WTC11 (cell line): ENCODE measurements at regions not wholly inside any gene's neighbourhood (a gene's known extent, or its start where the extent isn't known, plus 50 kb on each side); places are given as distances from the start of the nearest gene placed in this dataset.

Source experiments
- CREB1 ChIP-seq: sonication (generic); formaldehyde crosslinking; IDR thresholded peaks from 2 replicates; pipeline ENCODE4 v1.8.0; 2023; ENCODE audit warnings: mild to moderate bottlenecking, missing genetic modification reagents
- ELF4 ChIP-seq: sonication (generic); formaldehyde crosslinking; IDR thresholded peaks from 2 replicates; pipeline ENCODE4 v1.8.1; 2022; ENCODE audit warnings: low read depth, mild to moderate bottlenecking, moderate library complexity, missing genetic modification reagents
- FOXP1 ChIP-seq: sonication (generic); formaldehyde crosslinking; IDR thresholded peaks from 2 replicates; pipeline ENCODE4 v1.8.0; 2022; ENCODE audit warnings: missing genetic modification reagents, mild to moderate bottlenecking, moderate library complexity, borderline replicate concordance
- PRRX2 ChIP-seq: fragments of 250-450 bp; sonication (Bioruptor Pico); IDR thresholded peaks from 2 replicates; pipeline ENCODE4 v1.8.0; 2021; ENCODE audit warnings: mild to moderate bottlenecking
- ZBTB21 ChIP-seq: sonication (generic); formaldehyde crosslinking; IDR thresholded peaks from 2 replicates; pipeline ENCODE4 v1.8.1; 2023; ENCODE audit warnings: mild to moderate bottlenecking, missing genetic modification reagents, borderline replicate concordance
- TF ChIP-seq, protein P1 (sequence below): fragments of 200-600 bp; IDR thresholded peaks from 2 replicates; pipeline ENCODE4 v1.8.0; 2022; ENCODE audit warnings: antibody characterized with exemption
- TF ChIP-seq, protein P2 (sequence below): sonication (generic); formaldehyde crosslinking; IDR thresholded peaks from 2 replicates; pipeline ENCODE4 v1.8.1; 2023; ENCODE audit warnings: mild to moderate bottlenecking, missing genetic modification reagents
- TF ChIP-seq, protein P3 (sequence below): sonication (generic); formaldehyde crosslinking; IDR thresholded peaks from 2 replicates; pipeline ENCODE4 v1.8.1; 2023; ENCODE audit warnings: mild to moderate bottlenecking, missing genetic modification reagents

DNA sequence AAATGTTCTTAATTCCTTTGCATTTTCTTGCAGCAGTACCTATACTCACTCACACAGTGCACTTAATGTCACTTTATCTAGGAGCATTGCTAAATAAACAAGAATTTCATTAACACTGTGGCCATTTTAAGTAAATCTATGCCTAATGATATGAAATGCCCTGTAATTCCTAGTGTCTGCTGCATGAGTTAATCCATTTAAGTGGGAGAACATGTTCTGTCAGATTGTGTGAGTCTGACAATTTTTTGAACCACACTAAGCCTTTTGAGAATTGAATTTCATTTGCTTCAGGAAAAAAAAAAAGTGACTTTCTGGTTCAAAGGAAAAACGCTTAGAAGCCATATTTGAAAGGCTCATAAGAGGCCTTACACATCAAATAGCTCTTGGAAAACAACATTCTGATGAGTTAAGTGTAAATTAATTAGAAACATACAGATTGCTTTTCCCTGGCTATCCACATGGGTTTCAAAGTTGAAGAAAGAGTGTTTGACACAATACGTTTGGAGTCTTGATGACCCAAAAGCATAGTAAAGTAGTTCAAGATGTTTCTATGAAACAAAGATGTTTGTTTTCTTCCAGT lies 446.7 kb upstream of the GRAMD2B start:
- no peak for TF ChIP-seq ZBTB21 (CRISPR knock-in tag)
- TF ChIP-seq, protein P1, sequence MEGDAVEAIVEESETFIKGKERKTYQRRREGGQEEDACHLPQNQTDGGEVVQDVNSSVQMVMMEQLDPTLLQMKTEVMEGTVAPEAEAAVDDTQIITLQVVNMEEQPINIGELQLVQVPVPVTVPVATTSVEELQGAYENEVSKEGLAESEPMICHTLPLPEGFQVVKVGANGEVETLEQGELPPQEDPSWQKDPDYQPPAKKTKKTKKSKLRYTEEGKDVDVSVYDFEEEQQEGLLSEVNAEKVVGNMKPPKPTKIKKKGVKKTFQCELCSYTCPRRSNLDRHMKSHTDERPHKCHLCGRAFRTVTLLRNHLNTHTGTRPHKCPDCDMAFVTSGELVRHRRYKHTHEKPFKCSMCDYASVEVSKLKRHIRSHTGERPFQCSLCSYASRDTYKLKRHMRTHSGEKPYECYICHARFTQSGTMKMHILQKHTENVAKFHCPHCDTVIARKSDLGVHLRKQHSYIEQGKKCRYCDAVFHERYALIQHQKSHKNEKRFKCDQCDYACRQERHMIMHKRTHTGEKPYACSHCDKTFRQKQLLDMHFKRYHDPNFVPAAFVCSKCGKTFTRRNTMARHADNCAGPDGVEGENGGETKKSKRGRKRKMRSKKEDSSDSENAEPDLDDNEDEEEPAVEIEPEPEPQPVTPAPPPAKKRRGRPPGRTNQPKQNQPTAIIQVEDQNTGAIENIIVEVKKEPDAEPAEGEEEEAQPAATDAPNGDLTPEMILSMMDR = no peak
- TF ChIP-seq ELF4 (CRISPR knock-in tag) = no peak
- TF ChIP-seq, protein P2, sequence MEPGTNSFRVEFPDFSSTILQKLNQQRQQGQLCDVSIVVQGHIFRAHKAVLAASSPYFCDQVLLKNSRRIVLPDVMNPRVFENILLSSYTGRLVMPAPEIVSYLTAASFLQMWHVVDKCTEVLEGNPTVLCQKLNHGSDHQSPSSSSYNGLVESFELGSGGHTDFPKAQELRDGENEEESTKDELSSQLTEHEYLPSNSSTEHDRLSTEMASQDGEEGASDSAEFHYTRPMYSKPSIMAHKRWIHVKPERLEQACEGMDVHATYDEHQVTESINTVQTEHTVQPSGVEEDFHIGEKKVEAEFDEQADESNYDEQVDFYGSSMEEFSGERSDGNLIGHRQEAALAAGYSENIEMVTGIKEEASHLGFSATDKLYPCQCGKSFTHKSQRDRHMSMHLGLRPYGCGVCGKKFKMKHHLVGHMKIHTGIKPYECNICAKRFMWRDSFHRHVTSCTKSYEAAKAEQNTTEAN (CRISPR knock-in tag) = no peak
- TF ChIP-seq CREB1 = no peak
- TF ChIP-seq, protein P3, sequence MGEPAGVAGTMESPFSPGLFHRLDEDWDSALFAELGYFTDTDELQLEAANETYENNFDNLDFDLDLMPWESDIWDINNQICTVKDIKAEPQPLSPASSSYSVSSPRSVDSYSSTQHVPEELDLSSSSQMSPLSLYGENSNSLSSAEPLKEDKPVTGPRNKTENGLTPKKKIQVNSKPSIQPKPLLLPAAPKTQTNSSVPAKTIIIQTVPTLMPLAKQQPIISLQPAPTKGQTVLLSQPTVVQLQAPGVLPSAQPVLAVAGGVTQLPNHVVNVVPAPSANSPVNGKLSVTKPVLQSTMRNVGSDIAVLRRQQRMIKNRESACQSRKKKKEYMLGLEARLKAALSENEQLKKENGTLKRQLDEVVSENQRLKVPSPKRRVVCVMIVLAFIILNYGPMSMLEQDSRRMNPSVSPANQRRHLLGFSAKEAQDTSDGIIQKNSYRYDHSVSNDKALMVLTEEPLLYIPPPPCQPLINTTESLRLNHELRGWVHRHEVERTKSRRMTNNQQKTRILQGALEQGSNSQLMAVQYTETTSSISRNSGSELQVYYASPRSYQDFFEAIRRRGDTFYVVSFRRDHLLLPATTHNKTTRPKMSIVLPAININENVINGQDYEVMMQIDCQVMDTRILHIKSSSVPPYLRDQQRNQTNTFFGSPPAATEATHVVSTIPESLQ (CRISPR knock-in tag) = no peak
- TF ChIP-seq PRRX2 (CRISPR knock-in tag) = no peak
- TF ChIP-seq FOXP1 (CRISPR knock-in tag) = no peak
